ENCODE measurements at regions not wholly inside any gene's neighbourhood (a gene's known extent, or its start where the extent isn't known, plus 50 kb on each side); places are given as distances from the start of the nearest gene placed in this dataset.
A peak's percentile ranks its signal among the peaks of the same experiment; 100 is the strongest.
"Not testable (repeated sequence)": the region's sequence is repeated elsewhere in the genome, so short reads cannot be mapped to it uniquely, and the experiment has no call there.

DNA sequence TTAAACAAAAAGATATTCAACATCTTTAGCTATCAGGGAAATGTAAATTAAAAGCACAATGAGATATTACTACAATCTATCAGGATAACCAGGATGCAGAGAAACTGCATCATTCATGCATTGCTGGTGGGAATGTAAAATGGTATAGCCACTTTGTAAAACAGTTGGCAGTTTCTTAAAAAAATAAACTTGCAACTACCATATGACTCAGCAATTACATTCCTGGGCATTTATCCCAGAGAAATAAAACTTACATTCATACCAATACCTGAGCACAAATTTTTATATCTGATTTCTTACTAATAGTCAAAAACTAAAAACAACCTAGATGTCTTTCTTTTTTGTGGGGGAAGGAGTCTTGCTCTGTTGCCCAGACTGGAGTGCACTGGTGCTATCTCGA, 190.3 kb upstream of the TAB2 start:
- no peak for DNase-seq (ENCODE audit: low spot score)

DNA sequence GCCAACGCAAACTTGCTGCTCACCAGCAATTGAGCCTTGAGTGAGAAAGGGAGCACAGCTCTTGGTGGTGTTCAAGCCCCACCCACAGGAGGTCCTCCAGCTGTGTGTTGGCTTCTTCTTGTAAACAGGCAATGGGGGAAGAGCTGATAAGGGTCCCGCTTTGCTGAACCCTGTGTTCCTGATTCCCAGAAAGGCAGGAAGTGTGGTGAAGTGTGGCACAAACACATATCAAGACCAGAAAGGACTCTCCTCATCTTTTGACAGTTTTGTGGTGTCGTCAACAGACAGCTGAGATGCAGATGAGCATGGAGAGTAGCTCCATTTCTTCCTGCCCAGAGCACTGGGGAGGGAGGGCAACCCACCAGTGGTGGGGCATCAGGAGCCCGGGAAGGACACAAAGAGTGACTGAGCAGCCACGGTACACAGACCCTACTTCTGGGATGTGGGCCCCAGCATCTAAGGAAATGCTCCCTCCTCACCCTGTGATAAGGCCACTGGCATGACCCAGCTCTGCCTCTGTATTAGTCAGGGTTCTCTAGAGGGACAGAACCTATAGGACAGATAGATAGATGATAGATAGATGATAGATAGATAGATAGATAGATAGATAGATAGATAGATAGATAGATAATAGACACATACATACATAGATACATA, 188.9 kb upstream of the TAB2 start:
- DNase-seq (ENCODE audit: low spot score) = no peak

GRCh38 chr6:149129371-149130077, 188.0 kb upstream of the TAB2 start:
- DNase-seq (ENCODE audit: low spot score) = no peak

DNA sequence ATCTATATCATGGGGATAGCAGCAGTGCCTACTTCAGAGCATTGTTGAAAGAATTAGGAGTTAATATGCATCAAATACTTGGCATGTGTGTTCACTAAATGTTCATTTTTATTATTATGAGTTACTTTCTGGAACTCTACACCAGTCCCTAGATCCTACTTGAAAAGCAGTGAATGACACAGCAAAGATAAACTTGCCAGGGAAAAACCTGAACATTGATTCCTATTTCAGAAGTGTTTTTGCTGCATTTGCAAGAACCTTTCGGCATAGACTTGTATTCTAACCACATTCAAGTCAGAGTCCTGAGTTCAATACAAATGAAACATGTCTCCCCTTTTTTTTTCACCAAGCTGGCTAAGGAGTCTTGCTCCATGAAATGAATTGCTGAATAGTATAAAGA, 187.4 kb upstream of the TAB2 start:
- DNase-seq (ENCODE audit: low spot score) = no peak

- DNase-seq (ENCODE audit: low spot score) = no peak
Observed at GRCh38 chr6:149130508-149130907, 187.0 kb upstream of the TAB2 start.

DNA sequence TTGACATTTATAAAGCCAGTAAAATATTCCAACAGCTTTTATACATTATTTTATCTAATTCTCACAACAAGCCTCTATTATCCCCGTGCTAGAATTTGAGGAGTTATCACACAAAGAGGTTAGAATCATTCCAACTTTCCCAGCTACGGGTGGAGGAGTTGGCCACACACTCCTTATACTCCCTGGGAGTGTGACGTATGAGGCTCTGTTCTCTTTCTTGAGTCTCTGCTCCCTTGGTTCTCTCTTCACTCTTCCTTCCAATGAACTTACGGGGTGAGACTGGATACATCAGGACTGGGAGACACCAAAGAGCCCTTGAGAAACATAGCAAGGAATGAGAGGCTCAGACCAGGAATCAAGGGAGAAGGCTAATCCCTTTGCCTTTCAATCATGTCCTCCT, 185.6 kb upstream of the TAB2 start:
- no peak for DNase-seq (ENCODE audit: low spot score)

GRCh38 chr6:149132336-149132735, 185.2 kb upstream of the TAB2 start:
- DNase-seq (ENCODE audit: low spot score) = peak; percentile 3

GRCh38 chr6:149134511-149134933, 183.0 kb upstream of the TAB2 start:
- DNase-seq (ENCODE audit: low spot score) = no peak

GRCh38 chr6:149135809-149136208, 181.7 kb upstream of the TAB2 start:
- no peak for DNase-seq (ENCODE audit: low spot score)

DNA sequence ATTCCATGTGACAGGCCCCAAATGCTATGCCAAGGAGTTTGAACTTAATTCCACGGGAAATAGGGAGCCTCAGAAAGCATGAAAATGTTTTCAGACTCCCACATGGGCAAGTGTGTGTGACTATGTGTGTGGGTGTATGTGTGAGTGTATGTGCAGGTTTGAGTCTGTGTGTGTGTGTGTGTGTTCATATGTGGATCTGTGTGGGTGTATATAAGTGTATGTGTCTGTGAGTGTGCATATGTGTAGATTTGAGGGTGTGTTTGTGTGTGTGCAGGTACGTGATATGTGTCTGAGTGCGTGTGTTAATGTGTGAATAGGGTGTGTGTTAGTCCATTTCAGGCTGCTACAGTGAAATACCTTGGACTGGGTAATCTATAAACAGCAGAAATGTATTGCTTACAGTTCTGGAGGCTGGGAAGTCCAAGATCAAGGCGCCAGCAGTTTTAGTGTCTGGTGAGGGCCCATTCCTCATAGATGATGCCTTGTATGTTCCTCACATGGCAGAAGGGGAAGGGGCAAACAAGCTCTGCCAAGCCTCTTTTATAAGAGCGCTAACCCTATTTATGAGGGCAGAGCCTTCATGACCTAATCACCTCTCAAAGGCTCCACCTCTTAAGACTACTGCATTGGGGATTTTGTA, 181.1 kb upstream of the TAB2 start:
- DNase-seq (ENCODE audit: low spot score) = no peak

- DNase-seq (ENCODE audit: low spot score) = no peak
Observed at GRCh38 chr6:149136913-149137286, 180.6 kb upstream of the TAB2 start.

- DNase-seq (ENCODE audit: low spot score) = no peak
Observed at GRCh38 chr6:149137594-149137993, 179.9 kb upstream of the TAB2 start.

GRCh38 chr6:149138089-149138488, 179.4 kb upstream of the TAB2 start:
- DNase-seq (ENCODE audit: low spot score) = no peak

- no peak for DNase-seq (ENCODE audit: low spot score)
Observed at GRCh38 chr6:149138699-149139294, 178.7 kb upstream of the TAB2 start.

DNA sequence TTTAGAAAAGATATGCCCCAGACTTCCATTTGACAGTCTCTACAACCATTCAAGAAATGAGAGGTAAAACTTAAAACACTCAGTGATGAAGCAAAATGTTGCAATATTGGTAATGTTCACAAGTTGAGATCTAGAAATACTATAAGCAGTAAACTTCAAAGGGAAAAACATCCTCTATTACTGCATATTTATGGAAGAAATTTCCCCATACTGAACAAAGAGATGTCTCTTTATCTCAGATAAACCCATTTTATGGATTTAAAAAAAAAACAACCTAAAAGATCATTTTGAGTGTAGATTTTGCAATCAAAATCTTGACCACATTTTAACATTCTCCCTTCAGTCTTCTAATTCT, 177.8 kb upstream of the TAB2 start:
- DNase-seq (ENCODE audit: low spot score) = no peak

- DNase-seq (ENCODE audit: low spot score) = no peak
Observed at GRCh38 chr6:149140137-149140909, 177.2 kb upstream of the TAB2 start.

GRCh38 chr6:149140910-149141290, 176.6 kb upstream of the TAB2 start:
- DNase-seq (ENCODE audit: low spot score) = no peak

GRCh38 chr6:149142924-149143429, 174.5 kb upstream of the TAB2 start:
- no peak for DNase-seq (ENCODE audit: low spot score)

DNA sequence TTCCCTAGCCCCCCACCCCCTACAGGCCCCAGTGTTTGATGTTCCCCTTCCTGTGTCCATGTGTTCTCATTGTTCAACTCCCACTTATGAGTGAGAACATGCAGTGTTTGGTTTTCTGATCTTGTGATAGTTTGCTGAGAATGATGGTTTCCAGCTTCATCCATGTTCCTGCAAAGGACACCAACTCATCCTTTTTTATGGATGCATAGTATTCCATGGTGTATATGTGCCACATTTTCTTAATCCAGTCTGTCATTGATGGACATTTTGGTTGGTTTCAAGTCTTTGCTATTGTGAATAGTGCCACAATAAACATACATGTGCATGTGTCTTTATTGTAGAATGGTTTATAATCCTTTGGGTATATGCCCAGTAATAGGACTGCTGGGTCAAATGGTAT, 171.7 kb upstream of the TAB2 start:
- DNase-seq (ENCODE audit: low spot score) = not testable (repeated sequence)

- DNase-seq (ENCODE audit: low spot score) = no peak
Observed at GRCh38 chr6:149147195-149147594, 170.3 kb upstream of the TAB2 start.

GRCh38 chr6:149147938-149148718, 169.4 kb upstream of the TAB2 start:
- DNase-seq (ENCODE audit: low spot score) = no peak
